ENCODE measurements at regions not wholly inside any gene's neighbourhood (a gene's known extent, or its start where the extent isn't known, plus 50 kb on each side); places are given as distances from the start of the nearest gene placed in this dataset.
"Not testable (repeated sequence)": the region's sequence is repeated elsewhere in the genome, so short reads cannot be mapped to it uniquely, and the experiment has no call there.

DNA sequence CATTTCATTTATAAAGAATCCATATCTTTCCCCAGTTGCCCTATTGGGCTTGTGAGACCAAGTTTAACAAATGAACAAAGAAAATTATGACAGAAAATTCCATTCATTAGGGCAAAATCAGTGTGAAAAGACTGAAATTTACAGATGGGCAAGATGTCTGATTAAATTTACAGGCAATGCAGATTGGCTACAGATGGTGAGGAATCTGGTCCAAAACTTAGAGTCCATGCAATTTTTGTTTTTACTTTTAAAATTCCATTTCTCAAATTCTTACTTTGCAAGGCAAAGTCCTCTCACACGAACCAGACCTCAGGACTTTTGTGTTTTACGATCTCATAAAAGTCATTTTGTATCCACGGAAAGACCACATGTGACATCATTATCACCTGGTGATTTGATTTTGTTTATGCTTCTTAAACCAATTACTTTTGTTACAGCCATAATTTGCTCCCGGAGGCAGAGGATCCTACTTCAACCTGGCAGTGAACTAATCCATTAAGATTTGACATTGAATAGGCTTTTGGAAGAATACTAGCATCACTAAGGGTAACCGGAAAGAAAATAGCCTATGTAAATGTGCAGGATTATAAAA lies 843.7 kb upstream of the CHORDC1 start:
- no peak overlapping the region for H2AFZ ChIP-seq (ENCODE audit: low read depth, low read length)
- no peaks in the 10 kb centered on the region for H3K4me1 ChIP-seq (ENCODE audit: control insufficient read depth, extremely low read depth, insufficient read depth, low read length)
- dilution Hi-C loops (cut with MboI; ENCODE audit: extremely low pct_ligation_motif_present, low sequenced_read_pairs) = no loop called here
- intact Hi-C loops (cut with micrococcal nuclease) = no loop called here
- H3K27ac ChIP-seq (ENCODE audit: insufficient read depth, low read depth, low read length) = no peak overlapping the region
- H3K4me3 ChIP-seq (replicated peaks in 1 of 3; ENCODE audit: insufficient read depth in 1 of 3, low read depth in 1 of 3, low read length in 3 of 3) = no peak overlapping the region
- H3K9ac ChIP-seq (replicated peaks; ENCODE audit: extremely low read depth, insufficient read depth, low read length) = no peak overlapping the region
- no peaks in the 10 kb centered on the region for H3K79me2 ChIP-seq (ENCODE audit: control insufficient read depth, insufficient read depth, low read length)
- no peaks in the 10 kb centered on the region for H4K20me1 ChIP-seq (replicated peaks; ENCODE audit: control insufficient read depth, extremely low read depth, insufficient read depth, low read length)
- no peaks in the 10 kb centered on the region for H3K9me3 ChIP-seq (replicated peaks; ENCODE audit: control insufficient read depth, insufficient read depth, low read length)
- no peak for TF ChIP-seq MYC (IDR thresholded peaks at IDR 0.05; ENCODE audit: low read depth, low read length)
- no peak for TF ChIP-seq POLR2A (IDR thresholded peaks at IDR 0.05; ENCODE audit: low read depth, low read length)
- TF ChIP-seq, protein P1, sequence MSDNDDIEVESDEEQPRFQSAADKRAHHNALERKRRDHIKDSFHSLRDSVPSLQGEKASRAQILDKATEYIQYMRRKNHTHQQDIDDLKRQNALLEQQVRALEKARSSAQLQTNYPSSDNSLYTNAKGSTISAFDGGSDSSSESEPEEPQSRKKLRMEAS (IDR thresholded peaks at IDR 0.05; ENCODE audit: insufficient read depth, insufficient read length) = no peak
- no peak for TF ChIP-seq JUN (IDR thresholded peaks at IDR 0.05; ENCODE audit: borderline replicate concordance, insufficient read depth, insufficient read length, low read depth)
- no peak for TF ChIP-seq FOS (IDR thresholded peaks at IDR 0.05; ENCODE audit: borderline replicate concordance, insufficient read depth, low read length)
- no peak for TF ChIP-seq GATA2 (IDR thresholded peaks at IDR 0.05; ENCODE audit: insufficient read depth, insufficient read length, low read depth, low read length)
- no peak for TF ChIP-seq EZH2 (IDR thresholded peaks at IDR 0.05; ENCODE audit: borderline replicate concordance, low read depth, low read length, severe bottlenecking)
- TF ChIP-seq, protein P2, sequence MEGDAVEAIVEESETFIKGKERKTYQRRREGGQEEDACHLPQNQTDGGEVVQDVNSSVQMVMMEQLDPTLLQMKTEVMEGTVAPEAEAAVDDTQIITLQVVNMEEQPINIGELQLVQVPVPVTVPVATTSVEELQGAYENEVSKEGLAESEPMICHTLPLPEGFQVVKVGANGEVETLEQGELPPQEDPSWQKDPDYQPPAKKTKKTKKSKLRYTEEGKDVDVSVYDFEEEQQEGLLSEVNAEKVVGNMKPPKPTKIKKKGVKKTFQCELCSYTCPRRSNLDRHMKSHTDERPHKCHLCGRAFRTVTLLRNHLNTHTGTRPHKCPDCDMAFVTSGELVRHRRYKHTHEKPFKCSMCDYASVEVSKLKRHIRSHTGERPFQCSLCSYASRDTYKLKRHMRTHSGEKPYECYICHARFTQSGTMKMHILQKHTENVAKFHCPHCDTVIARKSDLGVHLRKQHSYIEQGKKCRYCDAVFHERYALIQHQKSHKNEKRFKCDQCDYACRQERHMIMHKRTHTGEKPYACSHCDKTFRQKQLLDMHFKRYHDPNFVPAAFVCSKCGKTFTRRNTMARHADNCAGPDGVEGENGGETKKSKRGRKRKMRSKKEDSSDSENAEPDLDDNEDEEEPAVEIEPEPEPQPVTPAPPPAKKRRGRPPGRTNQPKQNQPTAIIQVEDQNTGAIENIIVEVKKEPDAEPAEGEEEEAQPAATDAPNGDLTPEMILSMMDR (IDR thresholded peaks at IDR 0.05; ENCODE audit: extremely low read depth in 1 of 2, insufficient read depth in 1 of 2, low read depth in 1 of 2, low read length in 2 of 2) = no peak
- TF ChIP-seq POLR2AphosphoS5 (IDR thresholded peaks at IDR 0.05; ENCODE audit: insufficient read depth, low read depth, low read length) = no peak
- H3K4me2 ChIP-seq (ENCODE audit: insufficient read depth, low read length) = no peak overlapping the region
- no peaks in the 10 kb centered on the region for H3K9me1 ChIP-seq (replicated peaks; ENCODE audit: control insufficient read depth, extremely low read depth, insufficient read depth, low read length)
- FAIRE-seq (no peak), DNase-seq (ENCODE audit: low read depth, low spot score) (no peak)
- CTCF ChIA-PET = no interaction called here
- no peaks in the 10 kb centered on the region for H3K36me3 ChIP-seq (ENCODE audit: control insufficient read depth in 2 of 2, extremely low read depth in 1 of 2, insufficient read depth in 2 of 2, low read length in 2 of 2)
- POLR2A ChIA-PET = no interaction called here
- no peaks in the 10 kb centered on the region for H3K27me3 ChIP-seq (ENCODE audit: control insufficient read depth in 2 of 2, insufficient read depth in 2 of 2, low read length in 2 of 2)
- no TSS peak for BruUV-seq (replicated peaks)

DNA sequence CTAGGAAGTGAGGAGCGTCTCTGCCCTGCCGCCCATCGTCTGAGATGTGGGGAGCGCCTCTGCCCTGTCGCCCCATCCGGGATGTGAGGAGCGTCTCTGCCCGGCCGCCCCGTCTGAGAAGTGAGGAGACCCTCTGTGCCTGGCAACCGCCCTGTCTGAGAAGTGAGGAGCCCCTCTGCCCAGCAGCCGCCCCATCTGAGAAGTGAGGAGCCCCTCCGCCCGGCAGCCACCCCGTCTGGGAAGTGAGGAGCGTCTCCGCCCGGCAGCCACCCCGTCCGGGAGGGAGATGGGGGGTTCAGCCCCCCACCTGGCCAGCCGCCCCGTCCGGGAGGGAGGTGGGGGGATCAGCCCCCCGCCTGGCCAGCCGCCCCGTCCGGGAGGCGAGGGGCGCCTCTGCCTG lies 840.5 kb upstream of the CHORDC1 start:
- H3K9ac ChIP-seq (replicated peaks; ENCODE audit: extremely low read depth, insufficient read depth, low read length); H3K4me1 ChIP-seq (ENCODE audit: control insufficient read depth, extremely low read depth, insufficient read depth, low read length); H3K4me2 ChIP-seq (ENCODE audit: insufficient read depth, low read length); H3K36me3 ChIP-seq (ENCODE audit: control insufficient read depth in 2 of 2, extremely low read depth in 1 of 2, insufficient read depth in 2 of 2, low read length in 2 of 2); FAIRE-seq; BruUV-seq (replicated peaks); H3K27me3 ChIP-seq (ENCODE audit: control insufficient read depth in 2 of 2, insufficient read depth in 2 of 2, low read length in 2 of 2); dilution Hi-C loops (cut with MboI; ENCODE audit: extremely low pct_ligation_motif_present, low sequenced_read_pairs); CTCF ChIA-PET; H3K9me3 ChIP-seq (replicated peaks; ENCODE audit: control insufficient read depth, insufficient read depth, low read length); H4K20me1 ChIP-seq (replicated peaks; ENCODE audit: control insufficient read depth, extremely low read depth, insufficient read depth, low read length); H3K79me2 ChIP-seq (ENCODE audit: control insufficient read depth, insufficient read depth, low read length); POLR2A ChIA-PET; H3K9me1 ChIP-seq (replicated peaks; ENCODE audit: control insufficient read depth, extremely low read depth, insufficient read depth, low read length); H3K4me3 ChIP-seq (replicated peaks in 1 of 3; ENCODE audit: insufficient read depth in 1 of 3, low read depth in 1 of 3, low read length in 3 of 3); DNase-seq (ENCODE audit: low read depth, low spot score); H3K27ac ChIP-seq (ENCODE audit: insufficient read depth, low read depth, low read length); H2AFZ ChIP-seq (ENCODE audit: low read depth, low read length); intact Hi-C loops (cut with micrococcal nuclease): not testable (repeated sequence)

Data from endothelial cell of umbilical vein (primary cell).